ENCODE measurements at regions not wholly inside any gene's neighbourhood (a gene's known extent, or its start where the extent isn't known, plus 50 kb on each side); places are given as distances from the start of the nearest gene placed in this dataset.

- Histone ChIP-seq H3K9me3 (ENCODE audit: control insufficient read depth in 5 of 5, low read length in 5 of 5) (no peaks in the 10 kb centered on the region), H3K27ac (ENCODE audit: low read depth, low read length) (no peak overlapping the region), H3K4me3 (ENCODE audit: low read depth in 1 of 5, low read length in 5 of 5) (no peak overlapping the region), H3K36me3 (ENCODE audit: control insufficient read depth in 5 of 5, insufficient read depth in 5 of 5, low read length in 5 of 5) (no peaks in the 10 kb centered on the region), H3K27me3 (ENCODE audit: control insufficient read depth in 5 of 5, insufficient read depth in 4 of 5, low read length in 5 of 5) (no peaks in the 10 kb centered on the region), H3K4me1 (ENCODE audit: control insufficient read depth in 5 of 5, insufficient read depth in 5 of 5, low read length in 5 of 5) (no peaks in the 10 kb centered on the region), H3K9ac (ENCODE audit: low read length in 5 of 5) (no peak overlapping the region)
Observed at GRCh38 chr12:78419513-78419912, 445.1 kb upstream of the SYT1 start.

- no peaks in the 10 kb centered on the region for H3K27me3 ChIP-seq (ENCODE audit: control insufficient read depth in 5 of 5, insufficient read depth in 4 of 5, low read length in 5 of 5)
- H3K9ac ChIP-seq (ENCODE audit: low read length in 5 of 5), result no peak overlapping the region
- no peaks in the 10 kb centered on the region for H3K9me3 ChIP-seq (ENCODE audit: control insufficient read depth in 5 of 5, low read length in 5 of 5)
- H3K4me3 ChIP-seq (ENCODE audit: low read depth in 1 of 5, low read length in 5 of 5), result no peak overlapping the region
- no peaks in the 10 kb centered on the region for H3K36me3 ChIP-seq (ENCODE audit: control insufficient read depth in 5 of 5, insufficient read depth in 5 of 5, low read length in 5 of 5)
- H3K4me1 ChIP-seq (ENCODE audit: control insufficient read depth in 5 of 5, insufficient read depth in 5 of 5, low read length in 5 of 5), result no peaks in the 10 kb centered on the region
- no peak overlapping the region for H3K27ac ChIP-seq (ENCODE audit: low read depth, low read length)
Observed at GRCh38 chr12:78420991-78421390, 443.6 kb upstream of the SYT1 start.

GRCh38 chr12:78430551-78430950, 434.0 kb upstream of the SYT1 start:
- Histone ChIP-seq H3K4me1 (ENCODE audit: control insufficient read depth in 5 of 5, insufficient read depth in 5 of 5, low read length in 5 of 5) (no peaks in the 10 kb centered on the region), H3K9me3 (ENCODE audit: control insufficient read depth in 5 of 5, low read length in 5 of 5) (peaks cover 0 to 3% (median 0%) of the 10 kb centered on the region in 5 donors), H3K27ac (ENCODE audit: low read depth, low read length) (no peak overlapping the region), H3K36me3 (ENCODE audit: control insufficient read depth in 5 of 5, insufficient read depth in 5 of 5, low read length in 5 of 5) (no peaks in the 10 kb centered on the region), H3K4me3 (ENCODE audit: low read depth in 1 of 5, low read length in 5 of 5) (no peak overlapping the region), H3K9ac (ENCODE audit: low read length in 5 of 5) (no peak overlapping the region), H3K27me3 (ENCODE audit: control insufficient read depth in 5 of 5, insufficient read depth in 4 of 5, low read length in 5 of 5) (no peaks in the 10 kb centered on the region)

GRCh38 chr12:78431931-78432330, 432.6 kb upstream of the SYT1 start:
- Histone ChIP-seq H3K9ac (ENCODE audit: low read length in 5 of 5) (no peak overlapping the region), H3K36me3 (ENCODE audit: control insufficient read depth in 5 of 5, insufficient read depth in 5 of 5, low read length in 5 of 5) (no peaks in the 10 kb centered on the region), H3K4me3 (ENCODE audit: low read depth in 1 of 5, low read length in 5 of 5) (no peak overlapping the region), H3K4me1 (ENCODE audit: control insufficient read depth in 5 of 5, insufficient read depth in 5 of 5, low read length in 5 of 5) (no peaks in the 10 kb centered on the region), H3K27ac (ENCODE audit: low read depth, low read length) (no peak overlapping the region), H3K9me3 (ENCODE audit: control insufficient read depth in 5 of 5, low read length in 5 of 5) (peaks cover 0 to 3% (median 0%) of the 10 kb centered on the region in 5 donors), H3K27me3 (ENCODE audit: control insufficient read depth in 5 of 5, insufficient read depth in 4 of 5, low read length in 5 of 5) (no peaks in the 10 kb centered on the region)

- no peak overlapping the region for H3K9ac ChIP-seq (ENCODE audit: low read length in 5 of 5)
- H3K27me3 ChIP-seq (ENCODE audit: control insufficient read depth in 5 of 5, insufficient read depth in 4 of 5, low read length in 5 of 5), result no peaks in the 10 kb centered on the region
- H3K36me3 ChIP-seq (ENCODE audit: control insufficient read depth in 5 of 5, insufficient read depth in 5 of 5, low read length in 5 of 5), result no peaks in the 10 kb centered on the region
- no peak overlapping the region for H3K27ac ChIP-seq (ENCODE audit: low read depth, low read length)
- H3K9me3 ChIP-seq (ENCODE audit: control insufficient read depth in 5 of 5, low read length in 5 of 5), result peaks cover 0 to 13% (median 8%) of the 10 kb centered on the region in 5 donors
- H3K4me1 ChIP-seq (ENCODE audit: control insufficient read depth in 5 of 5, insufficient read depth in 5 of 5, low read length in 5 of 5), result peaks cover 0 to 3% (median 0%) of the 10 kb centered on the region in 5 donors
- H3K4me3 ChIP-seq (ENCODE audit: low read depth in 1 of 5, low read length in 5 of 5), result no peak overlapping the region
Observed at GRCh38 chr12:78439666-78440065, 424.9 kb upstream of the SYT1 start.

DNA sequence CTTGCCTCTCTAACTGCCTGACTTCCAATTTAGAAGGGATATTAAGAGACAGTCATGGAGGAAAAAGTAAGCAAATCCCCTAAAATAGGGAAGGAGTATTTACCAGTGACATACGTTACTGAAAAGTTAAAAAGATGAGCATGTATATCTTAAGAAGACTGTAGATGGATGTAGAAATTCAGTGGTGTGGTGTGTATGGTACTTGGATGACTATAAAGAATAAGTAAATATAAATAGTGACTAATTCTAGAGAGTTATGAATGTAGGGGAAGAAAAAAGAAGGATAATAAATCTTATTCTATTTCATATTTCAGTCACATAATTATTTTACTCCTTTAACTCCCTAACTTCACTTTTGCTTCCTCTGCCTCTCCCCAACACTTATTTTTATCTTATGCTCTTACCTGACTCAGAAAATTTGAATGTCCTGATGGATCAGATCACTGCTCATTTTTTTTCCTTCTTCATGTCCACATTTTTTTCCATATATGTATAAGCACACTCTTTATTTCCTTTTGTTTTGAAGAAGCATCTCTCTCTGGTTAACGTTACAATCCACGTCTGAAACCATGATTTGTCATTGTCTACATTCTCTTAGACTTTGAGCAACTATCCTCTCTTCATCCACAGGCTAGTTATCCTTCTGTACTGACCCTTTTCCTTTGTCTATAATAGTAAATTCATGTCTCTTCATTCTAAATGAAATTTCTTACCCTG, 422.7 kb upstream of the SYT1 start:
- Histone ChIP-seq H3K27me3 (ENCODE audit: control insufficient read depth in 5 of 5, insufficient read depth in 4 of 5, low read length in 5 of 5) (no peaks in the 10 kb centered on the region), H3K4me1 (ENCODE audit: control insufficient read depth in 5 of 5, insufficient read depth in 5 of 5, low read length in 5 of 5) (peaks cover 0 to 3% (median 0%) of the 10 kb centered on the region in 5 donors), H3K27ac (ENCODE audit: low read depth, low read length) (no peak overlapping the region), H3K9me3 (ENCODE audit: control insufficient read depth in 5 of 5, low read length in 5 of 5) (peaks cover 0 to 13% (median 8%) of the 10 kb centered on the region in 5 donors), H3K9ac (ENCODE audit: low read length in 5 of 5) (no peak overlapping the region), H3K4me3 (ENCODE audit: low read depth in 1 of 5, low read length in 5 of 5) (no peak overlapping the region), H3K36me3 (ENCODE audit: control insufficient read depth in 5 of 5, insufficient read depth in 5 of 5, low read length in 5 of 5) (no peaks in the 10 kb centered on the region)

- Histone ChIP-seq H3K9me3 (ENCODE audit: control insufficient read depth in 5 of 5, low read length in 5 of 5) (peaks cover 0 to 13% (median 8%) of the 10 kb centered on the region in 5 donors), H3K36me3 (ENCODE audit: control insufficient read depth in 5 of 5, insufficient read depth in 5 of 5, low read length in 5 of 5) (no peaks in the 10 kb centered on the region), H3K4me3 (ENCODE audit: low read depth in 1 of 5, low read length in 5 of 5) (no peak overlapping the region), H3K27ac (ENCODE audit: low read depth, low read length) (no peak overlapping the region), H3K9ac (ENCODE audit: low read length in 5 of 5) (no peak overlapping the region), H3K27me3 (ENCODE audit: control insufficient read depth in 5 of 5, insufficient read depth in 4 of 5, low read length in 5 of 5) (no peaks in the 10 kb centered on the region), H3K4me1 (ENCODE audit: control insufficient read depth in 5 of 5, insufficient read depth in 5 of 5, low read length in 5 of 5) (peaks cover 0 to 3% (median 0%) of the 10 kb centered on the region in 5 donors)
Observed at GRCh38 chr12:78442454-78442801, 422.1 kb upstream of the SYT1 start.

- H3K4me1 ChIP-seq (ENCODE audit: control insufficient read depth in 5 of 5, insufficient read depth in 5 of 5, low read length in 5 of 5), result peaks cover 0 to 3% (median 0%) of the 10 kb centered on the region in 5 donors
Observed at GRCh38 chr12:78446555-78446954, 418.0 kb upstream of the SYT1 start.

GRCh38 chr12:78447373-78447772, 417.2 kb upstream of the SYT1 start:
- Histone ChIP-seq H3K9me3 (ENCODE audit: control insufficient read depth in 5 of 5, low read length in 5 of 5) (no peaks in the 10 kb centered on the region), H3K9ac (ENCODE audit: low read length in 5 of 5) (no peak overlapping the region), H3K36me3 (ENCODE audit: control insufficient read depth in 5 of 5, insufficient read depth in 5 of 5, low read length in 5 of 5) (no peaks in the 10 kb centered on the region), H3K4me3 (ENCODE audit: low read depth in 1 of 5, low read length in 5 of 5) (no peak overlapping the region), H3K27ac (ENCODE audit: low read depth, low read length) (no peak overlapping the region), H3K27me3 (ENCODE audit: control insufficient read depth in 5 of 5, insufficient read depth in 4 of 5, low read length in 5 of 5) (no peaks in the 10 kb centered on the region), H3K4me1 (ENCODE audit: control insufficient read depth in 5 of 5, insufficient read depth in 5 of 5, low read length in 5 of 5) (peaks cover 0 to under 1% (median 0%) of the 10 kb centered on the region in 5 donors)

More at GRCh38 chr12:78446555-78446954, 418.0 kb upstream of the SYT1 start:
- no peak overlapping the region for H3K4me3 ChIP-seq (ENCODE audit: low read depth in 1 of 5, low read length in 5 of 5)
- H3K9ac ChIP-seq (ENCODE audit: low read length in 5 of 5), result no peak overlapping the region
- no peak overlapping the region for H3K27ac ChIP-seq (ENCODE audit: low read depth, low read length)
- no peaks in the 10 kb centered on the region for H3K36me3 ChIP-seq (ENCODE audit: control insufficient read depth in 5 of 5, insufficient read depth in 5 of 5, low read length in 5 of 5)
- no peaks in the 10 kb centered on the region for H3K27me3 ChIP-seq (ENCODE audit: control insufficient read depth in 5 of 5, insufficient read depth in 4 of 5, low read length in 5 of 5)
- no peaks in the 10 kb centered on the region for H3K9me3 ChIP-seq (ENCODE audit: control insufficient read depth in 5 of 5, low read length in 5 of 5)

DNA sequence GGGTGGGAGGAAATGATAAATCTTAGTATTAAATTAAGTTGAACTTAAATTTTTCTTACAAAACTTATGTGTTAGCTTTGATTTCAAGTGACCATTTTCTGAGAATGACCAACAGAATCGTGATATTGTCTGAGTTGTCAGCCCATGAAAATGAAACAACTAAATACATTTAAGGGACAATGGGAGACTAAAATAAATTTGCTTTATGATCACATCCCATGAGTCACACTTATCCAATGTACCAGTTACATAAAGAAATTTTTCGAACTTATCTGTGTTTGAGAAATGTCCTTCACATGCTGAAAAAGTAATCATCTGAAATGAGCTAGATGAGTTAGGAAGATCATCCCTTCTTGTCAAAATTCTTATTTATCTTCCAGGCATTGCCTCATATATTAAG, 415.9 kb upstream of the SYT1 start:
- Histone ChIP-seq H3K27ac (ENCODE audit: low read depth, low read length) (no peak overlapping the region), H3K4me3 (ENCODE audit: low read depth in 1 of 5, low read length in 5 of 5) (no peak overlapping the region), H3K4me1 (ENCODE audit: control insufficient read depth in 5 of 5, insufficient read depth in 5 of 5, low read length in 5 of 5) (no peaks in the 10 kb centered on the region), H3K9ac (ENCODE audit: low read length in 5 of 5) (no peak overlapping the region), H3K9me3 (ENCODE audit: control insufficient read depth in 5 of 5, low read length in 5 of 5) (no peaks in the 10 kb centered on the region), H3K36me3 (ENCODE audit: control insufficient read depth in 5 of 5, insufficient read depth in 5 of 5, low read length in 5 of 5) (no peaks in the 10 kb centered on the region), H3K27me3 (ENCODE audit: control insufficient read depth in 5 of 5, insufficient read depth in 4 of 5, low read length in 5 of 5) (no peaks in the 10 kb centered on the region)
